T-helper 9 cell (primary cell): ENCODE measurements at regions not wholly inside any gene's neighbourhood (a gene's known extent, or its start where the extent isn't known, plus 50 kb on each side); places are given as distances from the start of the nearest gene placed in this dataset.
"Not testable (repeated sequence)": the region's sequence is repeated elsewhere in the genome, so short reads cannot be mapped to it uniquely, and the experiment has no call there.

Source experiments
- DNase-seq: peaks from one replicate; pipeline ENCODE4 v3.0.0-alpha.2; 2020

DNA sequence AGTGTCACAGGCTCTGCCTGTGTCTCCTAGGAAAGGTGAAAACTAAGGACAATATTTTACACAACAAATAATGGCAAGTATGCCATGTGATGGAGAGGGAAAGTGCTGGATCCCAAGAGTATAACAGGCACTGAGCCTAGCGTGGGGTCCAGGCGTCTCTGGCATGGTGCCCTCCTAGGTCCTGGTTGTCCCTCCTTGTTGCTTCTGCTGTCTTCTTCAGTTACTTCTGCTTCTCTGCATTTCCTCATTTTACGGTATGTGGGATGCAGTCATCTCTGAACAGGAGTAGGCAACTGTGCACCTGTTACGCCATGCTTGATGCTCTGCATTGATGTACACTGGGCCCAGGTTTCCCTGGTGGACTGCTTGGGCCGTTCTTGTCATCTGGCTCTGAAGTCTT, 1480.8 kb downstream of the FOXD4L5 start:
- not testable (repeated sequence) for DNase-seq

DNA sequence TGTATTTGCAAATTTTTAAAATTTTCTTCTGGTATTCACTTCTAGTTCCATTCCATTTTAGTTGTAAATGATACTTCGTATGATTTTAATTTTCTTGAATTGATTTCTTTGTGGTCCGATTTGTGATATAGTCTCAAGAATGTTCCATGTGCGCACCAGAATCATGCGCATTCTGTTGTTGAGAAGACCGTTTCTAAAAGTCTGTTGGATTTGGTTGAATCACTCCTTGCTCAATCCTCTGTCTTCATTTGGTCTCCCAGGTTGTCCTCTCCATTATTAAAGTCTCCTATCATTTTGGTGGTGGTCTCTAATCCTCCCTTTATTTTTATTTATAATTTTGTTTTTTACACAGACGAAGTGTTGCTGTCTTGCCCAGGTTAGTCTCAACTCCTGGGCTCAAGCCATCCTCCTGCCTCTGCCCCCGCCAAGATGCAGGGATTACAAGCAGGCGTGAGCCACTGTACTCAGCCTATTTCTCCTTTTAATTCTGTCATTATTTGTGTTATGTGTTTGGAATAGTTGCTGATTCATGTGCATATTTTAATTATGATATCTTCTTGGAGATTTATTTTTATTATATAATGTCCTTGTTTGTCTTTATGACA, 1490.8 kb downstream of the FOXD4L5 start:
- DNase-seq, result not testable (repeated sequence)

DNA sequence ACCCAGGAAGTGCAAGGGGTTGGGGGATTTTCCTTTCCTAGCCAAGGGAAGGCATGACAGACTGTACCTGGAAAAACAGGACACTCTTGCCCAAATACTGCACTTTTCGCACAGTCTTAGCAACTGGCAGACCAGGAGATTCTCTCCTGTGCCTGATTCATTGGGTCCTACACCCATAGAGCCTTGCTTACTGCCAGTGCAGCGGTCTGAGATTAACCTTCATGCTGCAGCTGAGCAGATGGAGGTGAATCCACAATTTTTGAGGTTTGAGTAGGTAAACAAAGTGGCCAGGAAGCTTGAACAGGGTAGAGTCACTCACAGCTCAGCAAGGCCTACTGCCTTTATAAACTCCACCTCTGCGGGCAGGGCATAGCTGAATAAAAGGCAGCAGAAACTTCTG, 1497.6 kb downstream of the FOXD4L5 start:
- DNase-seq, result not testable (repeated sequence)

DNA sequence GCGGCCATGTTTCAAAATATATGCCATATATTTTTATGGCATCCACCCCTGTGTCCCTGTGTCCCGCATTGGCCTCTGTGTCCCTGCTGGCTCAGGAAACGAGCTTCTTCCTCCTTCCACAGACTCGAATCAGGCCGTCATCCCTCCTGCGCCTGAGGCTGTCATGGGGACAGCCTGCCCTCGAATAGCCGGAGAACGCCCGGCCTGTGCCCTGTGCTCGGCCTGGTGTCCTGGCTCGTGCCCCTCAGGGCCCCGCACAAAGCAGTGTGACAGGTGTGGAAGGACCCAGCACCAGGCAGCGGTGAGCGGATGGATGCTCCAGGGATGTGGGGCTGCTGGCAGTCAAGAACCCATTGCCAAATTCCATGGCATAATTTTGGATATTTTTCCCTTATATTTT, 1500.0 kb downstream of the FOXD4L5 start:
- not testable (repeated sequence) for DNase-seq

DNA sequence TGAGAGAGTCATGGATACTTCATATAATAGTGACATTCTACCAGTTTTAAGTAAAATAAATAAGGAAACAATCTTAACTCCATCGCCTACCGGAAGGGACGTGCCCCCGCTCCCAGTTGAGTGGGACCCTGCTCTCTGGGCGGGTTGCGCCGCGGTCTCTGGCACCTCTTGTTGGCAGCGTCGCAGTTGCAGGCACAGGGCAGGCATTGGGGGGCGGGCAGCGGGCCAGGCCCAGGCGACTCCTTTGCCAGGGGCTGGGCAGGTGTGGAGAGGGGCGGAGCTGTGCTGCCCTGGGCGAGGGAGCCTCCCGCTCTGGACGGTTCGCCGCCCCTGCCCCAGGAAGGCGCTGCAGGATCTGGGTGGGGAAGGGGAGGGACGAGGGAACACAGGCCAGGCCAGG, 1500.6 kb downstream of the FOXD4L5 start:
- DNase-seq, result not testable (repeated sequence)

DNA sequence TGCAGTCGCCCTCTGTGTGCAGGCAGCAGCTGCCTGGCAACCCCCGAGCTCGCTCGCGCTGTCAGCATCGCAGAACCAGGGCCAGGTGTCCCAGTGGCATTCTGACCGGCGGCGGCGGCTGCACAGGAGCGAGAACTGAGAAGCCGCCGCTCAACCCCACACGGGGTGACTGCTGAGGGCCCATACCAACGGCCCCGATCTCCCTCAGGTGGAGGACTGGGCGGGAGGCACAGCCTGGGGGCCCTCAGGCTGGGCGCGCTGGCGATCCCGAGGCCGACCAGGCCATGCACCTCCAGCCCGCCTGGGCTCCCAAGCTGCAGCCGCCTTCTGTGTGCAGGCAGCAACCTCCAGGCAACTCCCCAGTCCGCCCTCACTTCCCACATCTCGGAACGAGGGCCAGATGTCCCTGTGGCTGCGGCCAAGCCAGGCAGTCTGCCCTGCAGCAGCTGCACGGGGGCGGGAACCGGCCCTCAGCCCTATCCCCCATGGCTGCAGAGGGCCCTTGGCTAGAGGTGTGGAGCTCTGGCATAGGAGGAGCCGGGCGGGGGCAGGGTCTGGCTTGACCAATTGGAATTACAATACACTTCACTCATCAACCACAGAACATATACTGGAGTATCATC, 1503.1 kb downstream of the FOXD4L5 start:
- DNase-seq, result not testable (repeated sequence)

DNA sequence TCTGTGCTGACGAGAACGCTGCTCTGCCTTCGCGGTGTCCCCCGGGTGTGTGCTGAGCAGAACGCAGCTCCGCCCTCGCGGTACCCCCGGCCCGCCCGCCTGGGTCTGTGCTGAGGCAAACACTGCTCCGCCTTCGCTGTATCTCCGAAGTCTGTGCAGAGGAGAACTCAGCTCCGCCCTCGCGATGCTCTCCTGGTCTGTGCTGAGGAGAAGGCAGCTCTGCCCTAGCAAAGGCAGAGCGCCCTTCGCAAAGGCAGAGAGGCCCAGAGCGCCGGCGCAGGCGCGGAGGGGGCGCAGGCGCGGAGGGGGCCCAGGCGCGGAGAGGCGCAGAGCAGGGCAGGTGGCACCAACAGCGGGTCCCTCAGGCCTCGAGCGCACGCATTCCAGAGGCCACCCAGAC, 1503.6 kb downstream of the FOXD4L5 start:
- not testable (repeated sequence) for DNase-seq

DNA sequence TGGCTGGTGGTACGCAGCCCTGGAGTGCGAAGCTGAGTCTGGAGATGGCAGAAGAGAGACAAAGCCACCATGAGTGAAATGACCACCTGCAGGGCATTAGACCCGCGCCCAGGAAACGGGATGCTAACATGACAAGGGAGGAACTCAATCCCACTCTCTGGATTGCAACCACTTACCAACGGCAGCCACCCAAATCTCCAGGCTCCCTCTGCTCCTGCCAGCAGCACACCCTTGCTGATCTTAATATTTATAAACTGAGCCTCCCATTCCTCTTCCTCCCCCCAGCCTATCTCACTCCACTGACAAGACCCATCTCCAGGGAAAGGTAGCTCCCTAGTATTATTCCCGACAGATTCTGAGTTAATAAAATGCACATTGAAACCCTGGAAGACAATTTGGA, 1508.8 kb downstream of the FOXD4L5 start:
- DNase-seq, result not testable (repeated sequence)

DNA sequence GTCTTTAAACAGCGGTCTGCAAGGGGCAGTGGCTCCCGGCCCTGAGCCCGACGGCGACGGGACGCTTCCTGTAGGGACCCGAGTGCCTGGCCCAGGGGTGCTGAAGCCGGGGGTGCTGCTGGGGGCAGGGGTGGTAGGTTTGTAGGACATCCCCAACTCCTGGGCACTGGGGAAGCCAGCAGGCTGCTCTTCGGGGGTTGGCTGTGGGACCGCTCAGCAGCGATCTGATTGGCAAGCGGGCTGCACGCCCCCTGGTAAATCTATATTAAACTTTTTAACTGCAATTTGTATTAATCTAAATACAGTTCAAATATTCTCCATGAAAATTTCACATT, 1510.0 kb downstream of the FOXD4L5 start:
- DNase-seq, result not testable (repeated sequence)

DNA sequence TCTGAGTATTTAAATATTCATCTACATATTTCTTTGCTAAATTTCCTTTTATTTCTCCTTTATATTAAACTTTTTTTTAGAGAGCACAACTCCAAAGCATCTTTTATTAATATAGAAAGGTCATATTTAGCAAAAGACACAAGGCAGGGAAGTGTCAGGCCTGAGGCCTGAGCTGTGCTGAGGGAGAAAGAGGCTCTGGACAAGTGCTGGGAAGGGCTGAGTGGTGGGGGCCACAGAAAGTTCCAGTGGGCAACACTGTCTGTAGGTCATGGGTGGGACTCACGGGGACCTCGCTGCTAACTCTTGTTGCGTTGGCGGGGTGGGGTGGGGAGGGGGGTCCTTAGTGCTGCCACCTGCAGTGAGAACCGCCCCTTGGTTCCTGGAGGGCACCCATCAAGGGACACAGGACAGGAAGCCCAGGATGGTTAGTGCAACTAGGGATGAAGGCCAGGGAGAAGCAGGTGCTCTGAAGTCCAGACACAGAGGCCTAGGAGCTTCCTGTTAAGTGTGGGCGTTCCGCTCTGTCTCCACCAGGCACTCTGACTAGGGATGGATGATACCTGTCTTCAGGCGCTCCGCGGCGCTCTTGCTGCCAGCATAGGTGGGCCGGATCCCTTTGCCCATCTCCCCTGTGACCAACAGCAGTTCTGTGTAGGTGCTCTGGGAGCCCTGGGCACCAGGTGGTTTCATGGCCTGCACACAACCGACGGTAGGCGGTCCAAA, 1510.5 kb downstream of the FOXD4L5 start:
- not testable (repeated sequence) for DNase-seq

DNA sequence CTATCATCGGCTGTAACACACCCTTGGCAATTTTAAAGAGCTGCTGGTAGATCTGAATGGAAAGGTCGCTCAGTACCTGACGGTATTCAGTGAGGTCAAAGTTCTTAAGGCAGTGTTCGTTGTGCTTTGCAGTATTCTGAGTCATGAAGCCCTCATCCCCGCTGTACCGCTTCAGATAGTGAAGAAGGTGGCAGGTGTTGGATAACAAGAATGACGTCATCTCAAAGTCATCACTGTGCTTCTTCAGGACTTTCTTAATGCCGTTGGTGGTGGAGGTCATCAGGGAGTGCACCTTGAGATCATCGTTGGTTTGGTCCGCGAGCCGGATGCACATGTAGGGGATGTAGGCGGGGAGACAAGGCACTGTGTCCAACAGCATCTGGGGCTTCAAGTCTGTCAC, 1522.8 kb downstream of the FOXD4L5 start:
- DNase-seq, result not testable (repeated sequence)

DNA sequence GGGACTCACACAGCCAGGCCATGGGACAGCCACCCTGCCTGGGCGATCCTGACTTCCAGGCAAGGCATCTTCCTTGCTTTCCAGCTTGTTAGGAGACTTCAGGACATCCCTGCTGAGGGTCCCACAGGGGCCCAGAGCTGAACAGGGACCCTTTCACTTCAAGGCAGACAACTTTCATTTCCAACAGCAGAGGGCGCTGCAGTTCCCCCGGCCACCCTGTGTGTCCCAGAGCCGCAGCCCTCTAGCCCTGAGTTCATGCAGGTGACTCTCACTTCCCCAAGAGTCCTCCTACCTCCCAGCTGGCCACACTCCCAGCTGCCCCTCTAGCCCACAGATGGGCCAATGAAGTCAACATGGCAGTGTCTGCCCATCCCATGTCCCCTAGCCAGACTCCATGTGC, 1556.0 kb downstream of the FOXD4L5 start:
- DNase-seq, result not testable (repeated sequence)

DNA sequence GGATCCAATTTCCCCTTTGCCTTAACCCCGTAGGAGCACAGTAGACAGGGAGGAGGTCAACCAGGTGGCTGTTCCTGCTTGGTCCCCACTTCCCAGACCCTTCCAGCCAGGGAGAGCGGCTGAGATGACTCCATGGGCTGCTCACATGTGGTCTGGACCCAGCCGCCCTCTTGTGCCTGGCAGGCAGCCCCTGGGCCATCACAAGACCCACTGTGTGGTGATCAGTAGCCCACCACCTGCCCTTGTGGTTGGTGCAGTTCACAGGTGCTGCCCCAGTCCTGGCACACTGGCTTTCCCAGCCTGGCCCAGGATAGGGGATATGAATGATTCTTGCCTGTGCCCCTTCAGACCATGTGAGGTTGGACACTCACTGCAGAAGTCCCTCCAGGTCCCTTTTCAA, 1556.7 kb downstream of the FOXD4L5 start:
- DNase-seq, result no peak

DNA sequence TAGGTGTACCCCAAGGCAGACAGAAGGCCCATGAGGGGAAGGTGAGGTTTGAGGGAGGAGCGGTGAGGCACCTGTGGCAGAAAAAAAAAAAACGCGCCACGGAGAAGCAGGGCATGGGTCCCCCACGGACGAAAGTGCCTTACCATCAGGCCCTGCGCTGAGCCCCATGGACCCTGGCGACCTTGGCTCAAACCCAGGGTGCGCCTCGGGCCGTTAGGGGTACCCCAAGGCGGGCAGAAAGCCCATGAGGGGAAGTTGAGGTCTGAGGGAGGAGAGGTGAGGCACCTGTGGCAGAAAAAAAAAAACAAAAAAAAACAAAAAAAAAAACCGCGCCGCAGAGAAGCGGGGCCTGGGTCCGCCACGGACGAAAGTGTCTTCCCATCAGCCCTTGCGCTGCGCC, 1576.7 kb downstream of the FOXD4L5 start:
- DNase-seq, result not testable (repeated sequence)

DNA sequence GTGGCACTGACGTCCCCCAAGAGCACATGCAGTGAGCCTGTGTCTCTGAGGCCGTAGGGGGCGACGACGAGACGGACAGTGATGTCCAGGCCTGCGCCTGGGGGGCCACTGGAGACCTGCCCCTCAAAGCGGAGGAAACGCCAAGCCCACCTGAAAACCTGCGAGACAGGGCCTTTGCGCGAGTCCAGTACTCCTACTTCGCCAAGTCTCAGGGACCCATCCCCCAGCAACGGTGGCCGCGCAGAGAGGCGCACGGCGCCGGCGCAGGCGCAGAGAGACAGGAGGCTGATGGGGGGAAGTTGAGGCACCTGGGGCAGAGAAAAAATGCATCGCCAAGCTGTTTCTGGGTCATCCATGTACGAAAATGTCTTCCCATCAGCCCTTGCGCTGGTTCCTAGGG, 1580.6 kb downstream of the FOXD4L5 start:
- not testable (repeated sequence) for DNase-seq

DNA sequence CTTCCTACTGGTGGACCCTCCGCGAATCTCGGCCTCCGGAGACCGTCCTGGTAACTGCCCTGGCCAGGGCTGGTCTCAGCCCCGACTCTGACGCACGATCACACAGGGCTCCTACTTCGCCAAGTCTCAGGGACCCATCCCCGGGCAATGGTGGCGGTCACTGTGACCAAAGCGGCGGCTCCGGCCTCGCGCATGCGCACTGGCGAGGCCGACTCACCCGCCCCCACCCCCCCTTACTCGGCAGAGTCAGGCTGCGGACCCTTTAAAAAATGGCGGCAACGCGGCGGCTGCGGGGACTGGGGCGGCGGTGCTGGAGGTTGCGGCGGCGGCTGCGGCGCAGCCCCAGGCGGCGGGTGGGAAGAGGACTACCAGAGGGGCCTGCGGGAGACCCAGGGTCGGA, 1581.3 kb downstream of the FOXD4L5 start:
- not testable (repeated sequence) for DNase-seq

DNA sequence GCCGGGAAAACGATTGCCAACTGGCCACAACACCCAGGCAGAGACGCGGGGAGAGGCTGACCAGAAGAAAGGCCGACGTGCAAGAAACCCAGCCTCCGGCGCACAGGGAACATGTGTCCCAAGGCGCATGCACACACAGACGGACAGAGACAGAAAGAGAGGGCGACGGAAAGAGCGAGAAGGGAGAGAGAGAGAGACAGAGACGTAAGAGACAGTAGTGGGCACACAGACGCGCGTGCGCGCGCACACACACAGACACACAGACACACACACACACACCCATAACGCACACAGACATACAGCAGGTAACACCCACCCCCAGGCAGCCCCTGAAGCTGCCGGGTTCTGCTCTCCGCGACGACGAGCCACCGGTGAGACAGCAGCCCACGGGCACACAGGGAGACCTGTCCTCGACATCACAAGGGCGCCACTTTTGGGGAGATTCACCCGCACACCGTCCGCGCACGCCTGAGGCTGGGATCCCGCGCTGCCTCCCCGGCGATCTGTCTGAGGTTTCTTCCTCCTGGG, 1581.8 kb downstream of the FOXD4L5 start:
- not testable (repeated sequence) for DNase-seq
